Stimulated activated CD8-positive, alpha-beta memory T cell treated with anti-CD3 and anti-CD28 coated beads, Interleukin-2, amount 100 ng/mL, for 48 hours (primary cell): ENCODE measurements at regions not wholly inside any gene's neighbourhood (a gene's known extent, or its start where the extent isn't known, plus 50 kb on each side); places are given as distances from the start of the nearest gene placed in this dataset.
"Not testable (repeated sequence)": the region's sequence is repeated elsewhere in the genome, so short reads cannot be mapped to it uniquely, and the experiment has no call there.

Experiments used
- DNase-seq, 2 donors: peaks; one replicate each; pipeline ENCODE4 v3.0.0-alpha.2; 2020; ENCODE audit warnings: low read depth in 2 of 2

- no peak for DNase-seq
These were observed 84.1 kb upstream of the H2AZ1 start for GRCh38 chr4:100034023-100034664.

GRCh38 chr4:100026066-100026465 lies 76.0 kb upstream of the H2AZ1 start:
- no peak for DNase-seq

GRCh38 chr4:100023800-100024199 lies 73.7 kb upstream of the H2AZ1 start:
- DNase-seq: no peak

GRCh38 chr4:100022792-100023222 lies 72.7 kb upstream of the H2AZ1 start:
- DNase-seq: no peak

- no peak for DNase-seq
These were observed 69.7 kb upstream of the H2AZ1 start for GRCh38 chr4:100019821-100020220.

- DNase-seq: no peak
These were observed 67.7 kb upstream of the H2AZ1 start for GRCh38 chr4:100017637-100018310.

- no peak for DNase-seq
These were observed 66.1 kb upstream of the H2AZ1 start for GRCh38 chr4:100016191-100016590.

- DNase-seq: no peak
These were observed 64.5 kb upstream of the H2AZ1 start for GRCh38 chr4:100014616-100015015.

GRCh38 chr4:100009490-100009889 lies 59.4 kb upstream of the H2AZ1 start:
- DNase-seq: no peak

- no peak for DNase-seq
These were observed 58.0 kb upstream of the H2AZ1 start for GRCh38 chr4:100008048-100008447.

- DNase-seq: not testable (repeated sequence)
These were observed 56.1 kb upstream of the H2AZ1 start for GRCh38 chr4:100006161-100006560.
